Psoas muscle (tissue), 7 donors: ENCODE measurements at regions not wholly inside any gene's neighbourhood (a gene's known extent, or its start where the extent isn't known, plus 50 kb on each side); places are given as distances from the start of the nearest gene placed in this dataset.

ENCODE experiments used
- ATAC-seq, 4 donors: fragments of 200-7000 bp; cut with Tn5 transposase; one replicate each; pipeline ENCODE4 v1.9.1; 2020; ENCODE audit warnings: moderate library complexity in 3 of 4, mild to moderate bottlenecking in 2 of 4
- DNase-seq, 2 donors: peaks; one replicate each; pipeline ENCODE4 v3.0.0-alpha.2; 2020
- H3K27ac ChIP-seq: fragments of 200-600 bp; one replicate; pipeline ENCODE4 v1.8.0; 2022
- H3K27me3 ChIP-seq, 3 donors: fragments of 200-600 bp in 1 of 3; one replicate each; pipeline versions ENCODE4 v1.6.1 to v1.8.0; 2013 to 2022; ENCODE audit warnings: low read length in 2 of 3, mild to moderate bottlenecking in 2 of 3, moderate library complexity in 1 of 3; ENCODE audit not compliant: insufficient read depth in 3 of 3
- H3K36me3 ChIP-seq, 2 donors: fragments of 200-600 bp in 1 of 2; one replicate each; pipeline versions ENCODE4 v1.6.1 to v1.8.0; 2013 to 2022; ENCODE audit warnings: low read depth in 1 of 2, mild to moderate bottlenecking in 1 of 2, moderate library complexity in 1 of 2; ENCODE audit not compliant: insufficient read depth in 1 of 2
- H3K4me1 ChIP-seq: fragments of 200-600 bp; one replicate; pipeline ENCODE4 v1.8.0; 2022
- H3K4me3 ChIP-seq: fragments of 200-600 bp; one replicate; pipeline ENCODE4 v1.8.0; 2022; ENCODE audit warnings: mild to moderate bottlenecking
- H3K9me3 ChIP-seq: fragments of 200-600 bp; one replicate; pipeline ENCODE4 v1.8.0; 2022
- WGBS, 3 donors: extraction: QIAGEN DNeasy Blood & Tissue Kit; methylation state at CpG; one replicate each; pipeline versions ENCODE4 v1.1.6 to v1.1.7; 2013; 5-methylcytosine and 5-hydroxymethylcytosine counted together
- intact Hi-C, 2 donors: fragments of 100-400 bp; cut with DNase I; formaldehyde crosslinking; loops; one replicate each; pipeline versions ENCODE4 v1.11.0 to v1.14.2; 2022
- TF ChIP-seq, protein P1 (sequence below): fragments of 200-600 bp; IDR thresholded peaks from one replicate; pipeline ENCODE4 v1.8.0; 2022; ENCODE audit warnings: antibody characterized with exemption
- donor health status: healthy with polysubstance abuse.
- donor health status: DM: no; HTN: no; CAD: no; lungs with moderate emphysema.
- donor health status: Bipolar disorder and iron deficiency.
- donor health status: healthy.
- donor health status: DM: yes; HTN: yes; CAD: no.
- donor health status: DM: no; HTN: no; CAD: no.
- donor health status: DM: yes; HTN: yes; CAD: no.

DNA sequence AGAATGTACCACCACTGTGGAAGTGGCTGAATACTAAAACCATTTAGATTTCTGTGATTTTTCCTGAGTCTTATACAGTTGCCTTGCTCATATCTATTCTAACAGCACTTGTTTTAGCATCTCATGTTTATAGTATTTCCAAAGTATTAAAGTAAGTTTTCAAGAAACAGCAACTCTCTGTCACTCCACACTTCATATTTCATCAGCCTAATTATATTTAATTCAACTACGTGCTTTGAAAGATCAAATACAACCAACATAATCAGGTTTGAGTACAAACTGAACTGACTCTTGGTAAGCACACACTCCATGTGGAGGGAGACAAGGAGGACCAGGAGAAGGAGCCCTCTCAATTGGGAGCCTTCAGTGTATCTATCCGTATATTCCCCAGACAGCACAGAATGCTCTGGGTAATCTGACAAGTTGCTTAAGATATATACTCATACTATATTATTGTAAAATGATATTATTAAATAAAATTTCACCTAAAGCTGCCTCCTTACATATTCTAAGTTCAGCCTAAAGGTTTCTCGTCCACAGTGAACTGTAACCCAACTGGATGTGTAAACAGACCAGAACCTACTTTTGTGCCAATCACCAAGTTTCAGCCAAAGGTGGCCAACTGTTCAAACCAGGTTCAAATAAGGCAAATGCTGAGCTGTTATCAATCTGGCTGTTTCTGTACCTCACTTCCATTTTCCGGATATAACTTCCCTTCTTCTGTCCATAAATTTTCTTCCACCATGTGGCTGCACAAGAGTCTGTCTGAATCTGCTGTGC, 105.0 kb upstream of the RASSF8 start:
- intact Hi-C loops = no loop called here
- TF ChIP-seq, protein P1, sequence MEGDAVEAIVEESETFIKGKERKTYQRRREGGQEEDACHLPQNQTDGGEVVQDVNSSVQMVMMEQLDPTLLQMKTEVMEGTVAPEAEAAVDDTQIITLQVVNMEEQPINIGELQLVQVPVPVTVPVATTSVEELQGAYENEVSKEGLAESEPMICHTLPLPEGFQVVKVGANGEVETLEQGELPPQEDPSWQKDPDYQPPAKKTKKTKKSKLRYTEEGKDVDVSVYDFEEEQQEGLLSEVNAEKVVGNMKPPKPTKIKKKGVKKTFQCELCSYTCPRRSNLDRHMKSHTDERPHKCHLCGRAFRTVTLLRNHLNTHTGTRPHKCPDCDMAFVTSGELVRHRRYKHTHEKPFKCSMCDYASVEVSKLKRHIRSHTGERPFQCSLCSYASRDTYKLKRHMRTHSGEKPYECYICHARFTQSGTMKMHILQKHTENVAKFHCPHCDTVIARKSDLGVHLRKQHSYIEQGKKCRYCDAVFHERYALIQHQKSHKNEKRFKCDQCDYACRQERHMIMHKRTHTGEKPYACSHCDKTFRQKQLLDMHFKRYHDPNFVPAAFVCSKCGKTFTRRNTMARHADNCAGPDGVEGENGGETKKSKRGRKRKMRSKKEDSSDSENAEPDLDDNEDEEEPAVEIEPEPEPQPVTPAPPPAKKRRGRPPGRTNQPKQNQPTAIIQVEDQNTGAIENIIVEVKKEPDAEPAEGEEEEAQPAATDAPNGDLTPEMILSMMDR = no peak

DNA sequence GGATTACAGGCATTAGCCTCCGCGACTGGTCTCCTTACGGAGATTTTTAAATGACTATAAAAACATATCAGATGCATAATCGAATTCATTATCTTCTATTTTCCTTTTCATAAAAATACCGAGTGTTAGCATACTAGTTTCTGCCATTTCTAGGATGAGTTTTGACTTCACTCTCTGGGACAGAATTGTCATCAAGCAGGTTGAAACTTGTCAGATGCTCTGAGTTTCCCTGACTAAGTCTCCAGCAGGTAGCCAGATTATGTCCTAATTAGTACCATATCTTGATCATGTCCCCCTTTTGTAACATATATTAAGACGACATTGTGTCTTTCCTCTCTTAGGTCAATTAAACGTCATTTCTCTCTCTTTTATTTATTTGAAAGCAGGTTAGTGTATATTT, 103.5 kb upstream of the RASSF8 start:
- no peaks in the 10 kb centered on the region for H3K4me1 ChIP-seq
- H3K4me3 ChIP-seq = no peak overlapping the region
- H3K27ac ChIP-seq = no peak overlapping the region
- H3K9me3 ChIP-seq = no peaks in the 10 kb centered on the region
- 91 to 95% (median 91%) methylated on average over 7 of the region's 7 CpGs for WGBS, 3 donors
- ATAC-seq (no peak), DNase-seq (no peak)
- no peaks in the 10 kb centered on the region for H3K36me3 ChIP-seq
- TF ChIP-seq, protein P1 = no peak
- no peaks in the 10 kb centered on the region for H3K27me3 ChIP-seq
- intact Hi-C loops = no loop called here

More for the DNA sequence above, 105.0 kb upstream of the RASSF8 start:
- 55 to 60% (median 57%) methylated on average over 4 of the region's 4 CpGs for WGBS, 3 donors
- no peak overlapping the region for H3K27ac ChIP-seq
- no peaks in the 10 kb centered on the region for H3K27me3 ChIP-seq
- no peaks in the 10 kb centered on the region for H3K9me3 ChIP-seq
- no peak for DNase-seq
- H3K4me3 ChIP-seq = no peak overlapping the region
- no peaks in the 10 kb centered on the region for H3K4me1 ChIP-seq
- ATAC-seq = no peak
- no peaks in the 10 kb centered on the region for H3K36me3 ChIP-seq

DNA sequence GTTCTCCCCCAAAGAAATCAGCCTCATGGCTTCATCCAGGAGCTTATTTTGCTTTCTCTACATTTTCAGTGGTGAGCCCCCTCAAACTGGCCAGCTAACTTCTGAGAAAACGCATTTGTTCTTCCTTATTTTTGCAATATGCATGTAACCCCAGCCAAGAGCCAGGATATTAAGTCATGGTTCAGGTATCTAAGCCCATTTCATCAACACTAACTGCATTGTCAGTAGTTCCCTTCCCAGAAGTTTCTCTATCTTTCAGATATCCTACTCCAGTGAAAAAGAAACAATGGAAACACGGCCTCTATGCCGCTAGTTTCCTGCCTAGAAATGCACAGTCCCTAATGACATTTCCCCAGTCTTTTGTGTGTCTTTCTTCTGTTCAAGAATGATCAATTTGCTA, 102.8 kb upstream of the RASSF8 start:
- WGBS, 3 donors = 70 to 72% (median 71%) methylated on average over 3 of the region's 3 CpGs
- intact Hi-C loops = no loop called here
- Histone ChIP-seq H3K27me3 (no peaks in the 10 kb centered on the region), H3K4me3 (no peak overlapping the region), H3K27ac (no peak overlapping the region), H3K36me3 (no peaks in the 10 kb centered on the region), H3K4me1 (no peaks in the 10 kb centered on the region), H3K9me3 (no peaks in the 10 kb centered on the region)
- no peak for ATAC-seq
- TF ChIP-seq, protein P1 = no peak
- no peak for DNase-seq

DNA sequence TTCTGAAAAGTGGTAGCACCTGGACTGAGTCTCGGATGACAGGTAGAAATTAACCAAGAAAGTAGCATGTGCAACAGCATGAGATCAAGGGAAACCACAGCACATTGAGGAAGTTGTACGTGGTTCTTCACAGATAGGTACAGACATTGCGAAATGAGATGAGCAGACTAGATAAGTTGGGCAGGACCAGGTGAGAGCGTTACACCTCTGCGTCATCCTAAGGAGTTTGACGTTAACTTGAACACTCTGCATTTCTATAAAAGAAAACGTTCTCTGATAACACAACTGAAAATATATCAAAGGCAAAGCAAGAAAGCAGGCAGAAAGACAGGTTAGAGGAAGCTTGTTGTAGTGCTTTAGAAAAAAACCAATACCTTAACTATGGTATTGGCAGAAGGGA, 98.5 kb upstream of the RASSF8 start:
- TF ChIP-seq, protein P1 = no peak
- Histone ChIP-seq H3K4me1 (no peaks in the 10 kb centered on the region), H3K36me3 (no peaks in the 10 kb centered on the region), H3K27ac (no peak overlapping the region), H3K27me3 (no peaks in the 10 kb centered on the region), H3K9me3 (no peaks in the 10 kb centered on the region), H3K4me3 (no peak overlapping the region)
- ATAC-seq = no peak
- intact Hi-C loops = no loop called here
- 84 to 91% (median 90%) methylated on average over 7 of the region's 7 CpGs for WGBS, 3 donors
- no peak for DNase-seq

DNA sequence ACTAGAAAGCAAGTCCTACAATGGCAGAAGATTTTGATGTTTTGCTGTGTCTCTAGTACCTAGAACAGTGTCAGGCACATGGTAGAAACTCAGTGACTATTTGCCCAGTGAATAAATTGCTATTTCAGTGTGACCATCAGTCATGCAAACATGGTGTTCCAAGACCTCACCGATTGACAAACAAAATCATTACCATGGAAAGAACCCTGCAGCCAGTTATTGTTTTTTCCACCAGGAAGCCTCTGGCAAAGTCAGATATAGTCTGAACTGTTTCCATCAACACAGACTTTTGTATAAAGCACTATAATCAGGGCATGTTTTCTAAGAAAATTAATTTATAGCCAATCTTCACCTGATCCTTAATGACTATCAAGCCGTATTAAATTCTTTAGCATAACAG, 97.3 kb upstream of the RASSF8 start:
- H3K36me3 ChIP-seq = no peaks in the 10 kb centered on the region
- no peak overlapping the region for H3K27ac ChIP-seq
- TF ChIP-seq, protein P1 = no peak
- no peak for DNase-seq
- ATAC-seq = no peak
- no peaks in the 10 kb centered on the region for H3K4me1 ChIP-seq
- WGBS, 3 donors = 54 to 70% (median 62%) methylated on average over 2 of the region's 2 CpGs
- no peak overlapping the region for H3K4me3 ChIP-seq
- H3K27me3 ChIP-seq = no peaks in the 10 kb centered on the region
- intact Hi-C loops = no loop called here
- H3K9me3 ChIP-seq = no peaks in the 10 kb centered on the region
